ENCODE measurements at regions not wholly inside any gene's neighbourhood (a gene's known extent, or its start where the extent isn't known, plus 50 kb on each side); places are given as distances from the start of the nearest gene placed in this dataset.
A peak's percentile ranks its signal among the peaks of the same experiment; 100 is the strongest.

- Mint-ChIP-seq H3K36me3 (ENCODE audit: low read depth) (peaks cover 3% of the 10 kb centered on the region), H3K27me3 (ENCODE audit: low read depth) (no peaks in the 10 kb centered on the region), H3K9me3 (peaks cover 8% of the 10 kb centered on the region), H3K4me1 (peaks cover 6% of the 10 kb centered on the region), H3K27ac (ENCODE audit: unreplicated experiment) (no peak overlapping the region), H3K4me3 (no peak overlapping the region)
- DNase-seq (ENCODE audit: low read depth, low spot score) = no peak
- TF ChIP-seq CTCF (conservative IDR thresholded peaks at IDR 0.05) = no peak
Observed at GRCh38 chr9:124199474-124199873, 58.3 kb upstream of the NEK6 start.

- peaks cover 6% of the 10 kb centered on the region for H3K4me1 Mint-ChIP-seq
- H3K36me3 Mint-ChIP-seq (ENCODE audit: low read depth) = no peaks in the 10 kb centered on the region
- H3K9me3 Mint-ChIP-seq = peaks cover 7% of the 10 kb centered on the region
- H3K27me3 Mint-ChIP-seq (ENCODE audit: low read depth) = peaks cover 2% of the 10 kb centered on the region
- no peak overlapping the region for H3K4me3 Mint-ChIP-seq
- no peak for DNase-seq (ENCODE audit: low read depth, low spot score)
- peak overlapping the region; percentile 67 for H3K27ac Mint-ChIP-seq (ENCODE audit: unreplicated experiment)
- TF ChIP-seq CTCF (conservative IDR thresholded peaks at IDR 0.05) = no peak
Observed at GRCh38 chr9:124202447-124202971, 55.2 kb upstream of the NEK6 start.

GRCh38 chr9:124205686-124206352 is 51.9 kb upstream of the NEK6 start:
- Mint-ChIP-seq H3K36me3 (ENCODE audit: low read depth) (no peaks in the 10 kb centered on the region), H3K4me3 (no peak overlapping the region), H3K4me1 (peaks cover 6% of the 10 kb centered on the region), H3K27me3 (ENCODE audit: low read depth) (peaks cover 2% of the 10 kb centered on the region), H3K27ac (ENCODE audit: unreplicated experiment) (no peak overlapping the region), H3K9me3 (peaks cover 7% of the 10 kb centered on the region)
- no peak for TF ChIP-seq CTCF (conservative IDR thresholded peaks at IDR 0.05)
- no peak for DNase-seq (ENCODE audit: low read depth, low spot score)

GRCh38 chr9:124206391-124206790 is 51.4 kb upstream of the NEK6 start:
- no peak for TF ChIP-seq CTCF (conservative IDR thresholded peaks at IDR 0.05)
- Mint-ChIP-seq H3K27me3 (ENCODE audit: low read depth) (peaks cover 2% of the 10 kb centered on the region), H3K9me3 (peaks cover 7% of the 10 kb centered on the region), H3K27ac (ENCODE audit: unreplicated experiment) (no peak overlapping the region), H3K4me3 (no peak overlapping the region), H3K4me1 (peaks cover 6% of the 10 kb centered on the region), H3K36me3 (ENCODE audit: low read depth) (no peaks in the 10 kb centered on the region)
- no peak for DNase-seq (ENCODE audit: low read depth, low spot score)
